ENCODE measurements at regions not wholly inside any gene's neighbourhood (a gene's known extent, or its start where the extent isn't known, plus 50 kb on each side); places are given as distances from the start of the nearest gene placed in this dataset.

- Histone ChIP-seq H3K27ac (no peak overlapping the region), H3K36me3 (no peaks in the 10 kb centered on the region), H3K4me1 (peaks cover 0 to 6% (median 0%) of the 10 kb centered on the region in 4 donors), H3K27me3 (no peaks in the 10 kb centered on the region), H3K9me3 (no peaks in the 10 kb centered on the region), H3K4me3 (no peak overlapping the region)
- 77 to 80% methylated on average over 6 of the region's 6 CpGs for WGBS, 2 donors
- no peak for DNase-seq (ENCODE audit: low spot score in 2 of 2)
- TF ChIP-seq EP300 (IDR thresholded peaks at IDR 0.05) = no peak
- no peak for TF ChIP-seq POLR2A (IDR thresholded peaks at IDR 0.05)
- TF ChIP-seq CTCF (IDR thresholded peaks at IDR 0.05) = no peak
Observed at GRCh38 chr10:78720091-78720490, 348.7 kb upstream of the ZMIZ1 start.

GRCh38 chr10:78721231-78721630 lies 347.5 kb upstream of the ZMIZ1 start:
- Histone ChIP-seq H3K9me3 (no peaks in the 10 kb centered on the region), H3K27ac (no peak overlapping the region), H3K36me3 (no peaks in the 10 kb centered on the region), H3K4me3 (no peak overlapping the region), H3K4me1 (peaks cover 0 to 6% (median 0%) of the 10 kb centered on the region in 4 donors), H3K27me3 (no peaks in the 10 kb centered on the region)
- WGBS, 2 donors = 75 to 82% methylated on average over 1 of the region's 1 CpG
- TF ChIP-seq CTCF (IDR thresholded peaks at IDR 0.05) = no peak
- TF ChIP-seq EP300 (IDR thresholded peaks at IDR 0.05) = no peak
- TF ChIP-seq POLR2A (IDR thresholded peaks at IDR 0.05) = no peak
- DNase-seq (ENCODE audit: low spot score in 2 of 2) = no peak

GRCh38 chr10:78724846-78725245 lies 343.9 kb upstream of the ZMIZ1 start:
- no peak for DNase-seq (ENCODE audit: low spot score in 2 of 2)
- WGBS, 2 donors = 95 to 98% methylated on average over 4 of the region's 4 CpGs
- TF ChIP-seq EP300 (IDR thresholded peaks at IDR 0.05) (no peak), CTCF (IDR thresholded peaks at IDR 0.05) (no peak), POLR2A (IDR thresholded peaks at IDR 0.05) (no peak)

GRCh38 chr10:78726171-78726570 lies 342.6 kb upstream of the ZMIZ1 start:
- TF ChIP-seq POLR2A (IDR thresholded peaks at IDR 0.05) (no peak), EP300 (IDR thresholded peaks at IDR 0.05) (no peak), CTCF (IDR thresholded peaks at IDR 0.05) (no peak)
- peaks cover 0 to 8% (median 0%) of the 10 kb centered on the region in 4 donors for H3K4me1 ChIP-seq
- H3K36me3 ChIP-seq = no peaks in the 10 kb centered on the region
- H3K27ac ChIP-seq = no peak overlapping the region
- H3K9me3 ChIP-seq = no peaks in the 10 kb centered on the region
- 91 to 94% methylated on average over 3 of the region's 3 CpGs for WGBS, 2 donors
- H3K4me3 ChIP-seq = no peak overlapping the region
- DNase-seq (ENCODE audit: low spot score in 2 of 2) = no peak
- no peaks in the 10 kb centered on the region for H3K27me3 ChIP-seq

More at GRCh38 chr10:78724846-78725245, 343.9 kb upstream of the ZMIZ1 start:
- no peak overlapping the region for H3K27ac ChIP-seq
- H3K36me3 ChIP-seq = no peaks in the 10 kb centered on the region
- no peak overlapping the region for H3K4me3 ChIP-seq
- H3K27me3 ChIP-seq = no peaks in the 10 kb centered on the region
- peaks cover 0 to 8% (median 0%) of the 10 kb centered on the region in 4 donors for H3K4me1 ChIP-seq
- no peaks in the 10 kb centered on the region for H3K9me3 ChIP-seq

GRCh38 chr10:78727251-78727650 lies 341.5 kb upstream of the ZMIZ1 start:
- Histone ChIP-seq H3K9me3 (no peaks in the 10 kb centered on the region), H3K27ac (no peak overlapping the region), H3K4me1 (peaks cover 0 to 8% (median 0%) of the 10 kb centered on the region in 4 donors), H3K4me3 (no peak overlapping the region), H3K27me3 (no peaks in the 10 kb centered on the region), H3K36me3 (no peaks in the 10 kb centered on the region)
- TF ChIP-seq EP300 (IDR thresholded peaks at IDR 0.05) (no peak), CTCF (IDR thresholded peaks at IDR 0.05) (no peak), POLR2A (IDR thresholded peaks at IDR 0.05) (no peak)
- WGBS, 2 donors = 94 to 96% methylated on average over 2 of the region's 2 CpGs
- DNase-seq (ENCODE audit: low spot score in 2 of 2) = no peak

Data from tibial nerve (tissue), 4 donors.